Aorta (tissue), 5 donors: ENCODE measurements at regions not wholly inside any gene's neighbourhood (a gene's known extent, or its start where the extent isn't known, plus 50 kb on each side); places are given as distances from the start of the nearest gene placed in this dataset.

Experiments
- ATAC-seq: fragments of 200-7000 bp; cut with Tn5 transposase; one replicate; pipeline ENCODE4 v1.9.1; 2022; ENCODE audit warnings: moderate library complexity; ENCODE audit not compliant: low FRiP score
- DNase-seq, 2 donors: peaks; one replicate each; pipeline ENCODE4 v3.0.0-alpha.2; 2020
- H3K27ac ChIP-seq, 2 donors: one replicate each; pipeline ENCODE4 v1.5.1; 2013; ENCODE audit warnings: low read length in 2 of 2, mild to moderate bottlenecking in 2 of 2, moderate library complexity in 2 of 2, control low read depth in 1 of 2, inconsistent platforms in 1 of 2, low read depth in 1 of 2
- H3K27me3 ChIP-seq, 2 donors: one replicate each; pipeline ENCODE4 v1.6.1; 2013; ENCODE audit warnings: control low read depth in 1 of 2, low read length in 1 of 2, mild to moderate bottlenecking in 1 of 2, moderate library complexity in 1 of 2; ENCODE audit not compliant: insufficient read depth in 2 of 2, control insufficient read depth in 1 of 2
- H3K36me3 ChIP-seq, 2 donors: one replicate each; pipeline ENCODE4 v1.6.1; 2013; ENCODE audit warnings: control low read depth in 1 of 2, low read length in 1 of 2, mild to moderate bottlenecking in 1 of 2; ENCODE audit not compliant: insufficient read depth in 2 of 2, control insufficient read depth in 1 of 2
- H3K4me1 ChIP-seq, 2 donors: one replicate each; pipeline ENCODE4 v1.6.1; 2013; ENCODE audit warnings: low read length in 2 of 2, control low read depth in 1 of 2, mild to moderate bottlenecking in 1 of 2, moderate library complexity in 1 of 2; ENCODE audit not compliant: insufficient read depth in 2 of 2, control insufficient read depth in 1 of 2
- H3K4me3 ChIP-seq, 2 donors: one replicate each; pipeline ENCODE4 v1.5.1; 2013; ENCODE audit warnings: low read length in 2 of 2, control low read depth in 1 of 2, mild to moderate bottlenecking in 1 of 2
- H3K9me3 ChIP-seq: one replicate; pipeline ENCODE4 v1.6.1; 2013; ENCODE audit warnings: mild to moderate bottlenecking, low read length; ENCODE audit not compliant: control insufficient read depth
- WGBS, 2 donors: extraction: QIAGEN DNeasy Blood & Tissue Kit; methylation state at CpG; one replicate each; pipeline ENCODE4 v1.1.7; 2013; 5-methylcytosine and 5-hydroxymethylcytosine counted together
- intact Hi-C, 2 donors: fragments of 100-400 bp; cut with DNase I; formaldehyde crosslinking; loops; one replicate each; pipeline versions ENCODE4 v1.14.2 to v1.15.0; 2022
- donor health status: healthy with polysubstance abuse.
- donor health status: Bipolar disorder and iron deficiency.
- donor health status: DM: no; HTN: no; CAD: no.
- donor health status: DM: no; HTN: no; CAD: no.
- donor health status: DM: yes; HTN: yes; CAD: no.

DNA sequence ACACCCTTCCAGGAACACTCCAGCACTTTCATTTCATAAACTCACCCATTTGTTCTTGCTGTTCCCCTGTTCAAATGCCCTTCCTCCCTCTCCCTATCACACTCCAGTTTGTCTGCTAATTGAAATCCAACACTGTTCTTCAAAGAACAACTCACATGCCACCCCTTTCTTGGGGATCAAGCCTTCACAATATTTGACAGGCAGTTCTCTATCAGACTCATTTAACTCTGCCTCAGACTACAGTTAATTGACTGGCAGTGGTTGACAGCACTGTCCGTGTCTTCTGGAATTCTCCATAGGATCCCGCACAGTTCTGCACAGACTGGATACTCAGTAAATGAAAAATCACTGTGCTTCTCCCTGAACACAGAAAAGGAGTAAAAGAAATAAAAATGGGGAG, 87.8 kb downstream of the PMP22 start:
- no peaks in the 10 kb centered on the region for H3K4me1 ChIP-seq
- no peaks in the 10 kb centered on the region for H3K27me3 ChIP-seq
- ATAC-seq (no peak), DNase-seq (no peak)
- no peaks in the 10 kb centered on the region for H3K36me3 ChIP-seq
- no peak overlapping the region for H3K27ac ChIP-seq
- intact Hi-C loops, result no loop called here
- H3K4me3 ChIP-seq, result no peak overlapping the region
- H3K9me3 ChIP-seq, result no peaks in the 10 kb centered on the region
- 83 to 88% methylated on average over 2 of the region's 2 CpGs for WGBS, 2 donors

DNA sequence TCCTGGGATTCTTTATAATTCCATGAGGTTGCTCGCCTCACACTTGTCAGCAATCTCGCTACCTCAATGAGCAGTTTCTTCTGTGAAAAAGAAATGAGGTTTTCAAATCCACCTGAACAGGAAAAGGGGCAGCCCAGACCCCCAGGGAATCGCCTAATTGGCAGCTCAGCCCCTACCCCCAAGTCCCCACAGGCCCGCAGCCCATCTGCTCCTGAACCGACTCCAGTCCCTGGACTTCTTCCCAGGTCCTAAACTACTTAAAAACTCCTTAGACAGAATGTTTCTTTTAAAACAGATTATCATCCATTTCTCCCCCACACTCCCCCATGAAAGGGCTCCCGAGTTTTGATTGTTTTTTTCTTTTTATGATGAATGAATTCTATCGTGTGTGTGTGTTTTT, 89.8 kb downstream of the PMP22 start:
- H3K9me3 ChIP-seq, result no peaks in the 10 kb centered on the region
- no peak for DNase-seq
- H3K4me1 ChIP-seq, result no peaks in the 10 kb centered on the region
- no peak overlapping the region for H3K27ac ChIP-seq
- ATAC-seq, result no peak
- no peaks in the 10 kb centered on the region for H3K36me3 ChIP-seq
- no peaks in the 10 kb centered on the region for H3K27me3 ChIP-seq
- 41 to 45% methylated on average over 7 of the region's 7 CpGs for WGBS, 2 donors
- no peak overlapping the region for H3K4me3 ChIP-seq
- intact Hi-C loops, result no loop called here

DNA sequence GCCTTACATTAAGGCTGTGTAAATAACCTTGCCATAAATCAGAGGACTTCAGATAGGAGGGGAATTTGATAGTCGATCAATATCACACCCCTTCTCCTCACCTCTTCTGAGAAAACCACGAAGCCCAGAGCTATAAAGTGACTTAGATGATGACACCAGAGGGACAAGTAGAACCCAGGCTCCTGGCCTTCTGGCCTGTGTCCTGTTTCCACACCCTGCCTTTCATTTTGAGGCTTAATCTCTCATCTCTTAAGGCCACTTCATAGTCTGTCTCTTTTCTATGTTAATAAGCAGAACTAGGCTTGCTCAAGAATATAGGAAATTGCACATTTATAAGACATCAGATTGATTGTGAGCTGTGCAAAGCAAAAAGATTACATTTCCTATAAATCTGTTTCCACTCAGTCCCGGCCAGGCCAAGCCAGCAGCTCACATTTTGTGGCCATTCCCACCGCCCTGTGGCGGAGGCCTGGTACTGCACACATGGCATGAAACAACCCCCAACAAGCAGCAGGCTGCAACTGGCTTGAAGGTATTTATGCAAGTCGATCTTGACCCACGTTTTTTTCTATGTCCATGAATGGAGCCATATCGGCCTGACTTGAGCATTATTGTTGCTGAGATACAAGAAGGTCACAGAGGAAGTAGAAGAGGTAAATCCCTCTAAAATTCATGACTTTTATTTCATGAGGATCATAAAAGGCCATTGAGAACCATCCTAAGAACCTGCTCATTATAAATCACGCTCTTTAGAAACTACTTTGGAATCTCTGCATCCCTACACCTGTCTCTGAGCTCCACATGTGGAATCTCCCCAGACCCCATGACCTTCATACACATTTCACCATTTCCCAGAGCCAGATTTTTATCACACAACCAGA, 93.7 kb downstream of the PMP22 start:
- peak; percentile 74 for ATAC-seq
- no peak overlapping the region for H3K27ac ChIP-seq
- H3K36me3 ChIP-seq, result no peaks in the 10 kb centered on the region
- H3K4me1 ChIP-seq, result no peaks in the 10 kb centered on the region
- 29 to 30% methylated on average over 9 of the region's 9 CpGs for WGBS, 2 donors
- peak; percentile 75 to 79 for DNase-seq
- H3K4me3 ChIP-seq, result no peak overlapping the region
- no peaks in the 10 kb centered on the region for H3K9me3 ChIP-seq
- intact Hi-C loops, result no loop called here
- no peaks in the 10 kb centered on the region for H3K27me3 ChIP-seq

DNA sequence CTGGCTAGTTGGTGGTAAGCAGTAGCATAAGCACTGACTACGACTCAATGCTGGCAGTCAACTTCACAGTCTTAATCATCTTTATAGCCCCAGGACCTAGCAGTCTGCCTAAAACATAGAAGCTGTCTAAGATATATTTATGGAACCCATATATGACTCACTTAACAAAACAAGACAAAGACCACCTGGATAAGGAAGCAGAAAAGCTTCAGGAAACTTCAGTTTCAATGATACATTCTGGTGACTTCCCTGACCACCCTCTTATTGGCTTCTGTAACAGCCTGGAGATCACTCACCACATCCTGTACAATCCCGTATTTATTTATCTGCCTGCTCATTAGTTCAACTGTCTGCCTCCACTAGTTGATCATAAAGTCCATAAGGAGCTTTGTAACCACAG, 95.5 kb downstream of the PMP22 start:
- no peaks in the 10 kb centered on the region for H3K4me1 ChIP-seq
- intact Hi-C loops, result no loop called here
- 57 to 70% methylated on average over 2 of the region's 2 CpGs for WGBS, 2 donors
- no peak overlapping the region for H3K27ac ChIP-seq
- H3K36me3 ChIP-seq, result no peaks in the 10 kb centered on the region
- H3K4me3 ChIP-seq, result no peak overlapping the region
- no peak for ATAC-seq
- no peaks in the 10 kb centered on the region for H3K9me3 ChIP-seq
- no peak for DNase-seq
- H3K27me3 ChIP-seq, result no peaks in the 10 kb centered on the region

DNA sequence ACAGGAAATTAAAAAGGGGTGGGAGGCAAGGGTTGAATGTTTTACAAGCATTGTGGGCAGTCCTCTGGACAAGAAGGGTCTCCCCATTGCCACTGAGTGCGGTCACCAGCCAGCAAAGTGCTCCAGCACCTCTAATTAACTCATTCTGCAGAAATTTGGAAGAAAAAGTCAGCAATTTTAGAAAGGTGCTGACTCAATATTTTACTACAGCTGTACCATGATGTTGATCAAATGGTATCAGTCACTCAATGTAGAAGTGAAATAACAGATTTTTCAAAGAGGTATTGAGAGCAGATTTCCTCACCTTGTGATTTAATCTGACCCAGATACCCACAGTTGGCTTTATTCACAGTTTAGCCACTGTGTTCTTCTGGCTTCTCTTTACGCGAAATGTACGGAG, 96.7 kb downstream of the PMP22 start:
- Histone ChIP-seq H3K4me1 (no peaks in the 10 kb centered on the region), H3K9me3 (no peaks in the 10 kb centered on the region), H3K4me3 (no peak overlapping the region), H3K27me3 (no peaks in the 10 kb centered on the region), H3K27ac (no peak overlapping the region), H3K36me3 (no peaks in the 10 kb centered on the region)
- intact Hi-C loops, result no loop called here
- DNase-seq (no peak), ATAC-seq (no peak)
- WGBS, 2 donors, result 67 to 69% methylated on average over 4 of the region's 4 CpGs

DNA sequence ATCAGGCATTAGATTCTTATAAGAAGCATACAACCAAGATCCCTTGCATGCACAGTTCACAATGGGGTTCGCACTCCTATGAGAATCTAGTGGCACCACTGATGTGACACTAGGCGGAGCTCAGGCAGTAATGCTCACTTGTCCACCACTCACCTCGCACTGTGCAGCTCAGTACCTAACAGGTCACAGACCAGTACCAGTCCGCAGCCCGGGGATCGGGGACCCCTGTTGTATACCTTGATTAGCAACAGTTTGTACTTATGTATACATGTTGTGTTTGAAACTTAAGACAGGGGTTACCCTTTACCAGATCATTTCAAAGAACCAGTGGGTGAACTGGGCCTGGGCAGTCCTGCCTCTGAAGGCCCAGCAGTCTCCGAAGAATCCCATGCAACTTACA, 103.7 kb downstream of the PMP22 start:
- Histone ChIP-seq H3K4me1 (no peaks in the 10 kb centered on the region), H3K36me3 (no peaks in the 10 kb centered on the region), H3K9me3 (no peaks in the 10 kb centered on the region), H3K4me3 (no peak overlapping the region), H3K27ac (no peak overlapping the region), H3K27me3 (no peaks in the 10 kb centered on the region)
- WGBS, 2 donors, result 77 to 89% methylated on average over 7 of the region's 7 CpGs
- ATAC-seq, result no peak
- intact Hi-C loops, result no loop called here
- DNase-seq, result peak in 1 of 2 donors; percentile 76

DNA sequence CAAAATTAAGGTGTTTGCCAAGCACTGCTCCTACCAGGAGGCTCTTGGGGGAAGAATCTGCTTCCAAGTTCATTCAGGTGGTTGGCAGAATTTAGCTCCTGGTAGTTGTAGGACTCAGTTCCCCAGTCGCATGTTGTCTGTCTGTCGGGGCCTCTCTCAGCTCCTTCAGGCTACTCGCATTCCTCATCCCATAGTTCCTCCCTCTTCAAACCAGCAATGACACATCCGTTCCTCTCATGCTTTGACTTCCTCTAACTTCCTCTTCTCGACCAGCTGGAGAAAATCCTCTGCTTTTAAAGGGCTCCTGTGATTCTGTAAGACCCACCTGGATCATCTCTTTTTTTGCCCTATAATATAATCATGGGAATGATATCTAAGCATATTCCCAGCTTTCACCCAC, 108.1 kb downstream of the PMP22 start:
- Histone ChIP-seq H3K9me3 (peaks cover 1% of the 10 kb centered on the region), H3K27ac (no peak overlapping the region), H3K36me3 (no peaks in the 10 kb centered on the region), H3K4me3 (no peak overlapping the region), H3K27me3 (no peaks in the 10 kb centered on the region), H3K4me1 (no peaks in the 10 kb centered on the region)
- ATAC-seq, result no peak
- DNase-seq, result no peak
- intact Hi-C loops, result no loop called here
- 32% methylated on average over 5 of the region's 5 CpGs for WGBS, 2 donors

DNA sequence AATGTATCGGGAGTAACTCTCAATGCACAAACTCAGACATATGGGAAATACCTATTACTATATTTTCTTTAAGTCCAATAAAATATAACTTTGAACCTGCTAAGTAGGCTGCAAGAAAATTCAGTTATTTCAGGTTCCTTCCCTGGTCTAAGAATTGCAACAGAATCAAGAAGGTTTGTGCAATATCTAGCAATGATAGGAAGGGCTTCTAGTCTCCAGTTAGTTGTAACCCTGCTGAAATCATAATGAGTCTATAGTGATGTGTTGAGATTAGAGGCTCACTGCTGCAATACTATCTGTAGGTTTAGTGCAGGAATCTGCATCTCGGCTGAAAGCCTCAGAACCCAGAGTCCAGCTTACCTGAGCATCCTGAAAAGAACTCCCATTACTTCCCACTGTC, 110.5 kb downstream of the PMP22 start:
- intact Hi-C loops, result no loop called here
- no peak for ATAC-seq

DNA sequence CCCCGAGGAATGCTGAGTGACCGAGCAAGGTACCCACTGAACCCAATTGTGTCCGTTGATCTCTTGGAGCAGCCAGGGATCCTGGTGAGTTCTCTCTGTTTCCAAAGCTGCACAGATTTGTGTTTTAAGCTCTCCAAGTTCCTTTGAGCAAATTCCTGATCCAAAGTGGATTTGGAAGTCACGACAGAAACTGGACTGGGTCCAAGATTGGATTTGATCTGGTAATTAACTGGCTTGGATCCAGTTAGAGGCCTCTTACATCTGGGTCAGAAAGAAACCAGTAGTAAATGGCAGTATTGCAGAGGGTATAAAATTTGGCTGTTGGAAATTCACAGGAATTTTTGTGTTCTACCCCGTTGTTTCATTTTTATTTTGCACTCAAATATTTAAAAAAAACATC, 119.5 kb downstream of the PMP22 start:
- no peaks in the 10 kb centered on the region for H3K4me1 ChIP-seq
- no peak overlapping the region for H3K27ac ChIP-seq
- ATAC-seq (no peak), DNase-seq (no peak)
- no peaks in the 10 kb centered on the region for H3K36me3 ChIP-seq
- WGBS, 2 donors, result 79 to 80% methylated on average over 5 of the region's 5 CpGs
- H3K4me3 ChIP-seq, result no peak overlapping the region
- intact Hi-C loops, result no loop called here
- H3K27me3 ChIP-seq, result no peaks in the 10 kb centered on the region
- H3K9me3 ChIP-seq, result no peaks in the 10 kb centered on the region

More for the DNA sequence above, 110.5 kb downstream of the PMP22 start:
- no peaks in the 10 kb centered on the region for H3K27me3 ChIP-seq
- peaks cover 1% of the 10 kb centered on the region for H3K9me3 ChIP-seq
- H3K27ac ChIP-seq, result no peak overlapping the region
- H3K4me1 ChIP-seq, result no peaks in the 10 kb centered on the region
- 71 to 81% methylated on average over 2 of the region's 2 CpGs for WGBS, 2 donors
- DNase-seq, result no peak
- H3K4me3 ChIP-seq, result no peak overlapping the region
- no peaks in the 10 kb centered on the region for H3K36me3 ChIP-seq
